GM08714 (cell line): ENCODE measurements at regions not wholly inside any gene's neighbourhood (a gene's known extent, or its start where the extent isn't known, plus 50 kb on each side); places are given as distances from the start of the nearest gene placed in this dataset.
"Not testable (repeated sequence)": the region's sequence is repeated elsewhere in the genome, so short reads cannot be mapped to it uniquely, and the experiment has no call there.

Experiments used
- H3K4me3 ChIP-seq: fragments of 200-500 bp; sonication (Bioruptor generic); 2 replicates; pipeline ENCODE4 v1.5.1; 2014; ENCODE audit warnings: mild to moderate bottlenecking, low read length, inconsistent platforms
- ZNF274 ChIP-seq: IDR thresholded peaks from 2 replicates; pipeline ENCODE4 v1.6.1; 2012; ENCODE audit warnings: mild to moderate bottlenecking, low read depth, low read length

DNA sequence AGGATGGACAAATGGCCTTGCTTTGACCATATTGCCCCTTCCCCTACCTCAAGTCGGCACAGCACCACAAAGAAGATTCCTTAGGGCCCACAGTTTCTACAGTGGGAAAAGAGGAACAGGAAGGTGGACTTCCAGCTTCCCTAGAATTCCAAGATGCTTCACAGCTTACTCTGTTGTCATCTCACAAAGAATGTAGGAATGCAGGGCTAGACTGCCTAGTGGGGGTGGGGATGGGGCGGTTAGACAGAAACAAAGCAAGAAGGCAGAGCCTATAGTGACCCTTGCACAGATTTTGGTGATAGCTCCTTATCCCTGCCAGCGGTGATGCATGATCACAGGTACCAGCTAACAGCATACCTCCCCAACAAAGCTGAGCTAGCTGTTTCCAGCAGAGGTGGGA is 607.6 kb upstream of the MAN1A1 start:
- TF ChIP-seq ZNF274 = no peak
- H3K4me3 ChIP-seq = no peak overlapping the region

DNA sequence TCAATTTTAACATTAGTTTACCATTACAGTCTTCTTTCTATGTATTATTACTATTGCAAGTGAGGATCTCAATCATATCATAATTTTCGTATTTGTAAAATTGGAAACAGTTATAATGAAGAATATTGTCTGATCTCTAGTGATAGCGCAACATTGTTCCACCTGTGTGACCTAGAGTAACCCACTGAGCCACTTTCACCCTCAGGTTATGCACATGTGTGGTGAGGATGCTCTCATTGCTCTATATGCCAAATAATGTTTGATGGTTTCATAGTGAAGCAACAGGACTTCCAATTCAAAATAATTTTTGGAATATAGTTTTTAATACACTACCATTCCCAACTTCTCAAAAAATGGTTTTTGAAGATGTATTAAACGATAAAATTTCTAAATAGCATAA is 603.1 kb upstream of the MAN1A1 start:
- no peak for TF ChIP-seq ZNF274
- H3K4me3 ChIP-seq = no peak overlapping the region

DNA sequence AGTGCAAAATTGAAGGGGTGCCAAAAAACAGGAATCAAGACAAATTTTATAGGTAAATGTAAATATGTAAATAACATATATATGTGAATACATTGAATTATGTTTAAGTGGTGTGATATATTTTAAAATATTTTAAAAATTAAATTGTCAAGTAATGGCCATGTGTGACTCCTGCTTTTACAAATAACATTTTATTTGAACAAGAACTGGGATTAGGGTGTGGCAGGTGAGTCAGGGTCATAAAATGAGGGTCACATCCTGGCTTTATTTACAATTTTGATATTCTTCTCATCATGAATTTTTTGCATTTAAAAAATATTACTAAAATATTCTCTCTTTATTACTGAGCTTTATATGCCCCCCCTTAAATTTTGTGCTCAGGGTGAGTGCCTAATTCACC is 601.1 kb upstream of the MAN1A1 start:
- no peak overlapping the region for H3K4me3 ChIP-seq
- no peak for TF ChIP-seq ZNF274

DNA sequence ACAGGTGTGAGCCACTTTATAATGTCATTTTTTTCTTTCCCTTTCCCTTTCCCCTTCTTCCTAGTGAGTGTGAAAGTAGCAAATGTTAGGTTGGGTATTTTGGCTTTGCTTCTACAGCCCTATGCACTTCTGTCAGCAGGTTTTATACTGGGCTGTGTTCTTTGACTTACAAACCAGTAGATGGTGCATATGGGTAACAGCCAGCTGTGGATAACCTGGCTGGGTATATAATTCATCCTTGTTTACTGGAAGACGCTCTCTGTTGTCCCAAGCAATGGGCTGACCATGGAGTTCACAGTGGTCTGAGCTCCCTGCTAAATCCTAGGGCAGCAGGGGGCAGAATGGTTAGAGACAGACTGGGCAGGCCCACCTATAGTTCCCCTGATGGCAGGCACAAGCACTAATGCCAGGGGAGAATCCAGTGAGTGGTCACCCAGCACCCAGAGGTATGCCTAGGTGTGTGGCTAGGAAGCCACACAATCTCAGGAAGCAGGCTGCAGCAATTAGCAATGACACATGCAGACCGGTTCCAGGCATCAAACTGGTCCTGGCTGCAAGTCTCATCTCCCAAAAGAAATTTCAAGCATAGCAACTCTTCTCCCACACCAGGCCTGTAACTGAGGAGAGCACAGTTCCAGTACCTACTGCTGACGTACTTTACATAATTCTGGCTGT is 592.7 kb upstream of the MAN1A1 start:
- TF ChIP-seq ZNF274 = no peak
- H3K4me3 ChIP-seq = no peak overlapping the region

DNA sequence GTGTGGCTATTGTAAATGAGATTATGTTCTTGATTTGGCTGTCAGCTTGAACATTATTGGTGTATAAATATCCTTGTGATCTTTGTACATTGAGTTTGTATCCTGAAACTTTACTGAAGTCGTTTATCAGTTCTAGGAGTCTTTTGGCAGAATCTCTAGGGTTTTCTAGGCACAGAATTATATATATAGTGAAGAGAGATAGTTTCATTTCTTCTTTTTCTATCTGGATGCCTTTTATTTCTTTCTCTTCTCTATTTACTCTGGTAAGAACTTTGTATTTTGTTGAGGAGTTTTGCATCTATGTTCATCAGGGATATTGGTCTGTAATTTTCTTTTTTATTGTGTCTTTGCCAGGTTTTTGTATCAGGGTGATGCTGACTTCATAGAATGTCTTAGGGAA is 589.2 kb upstream of the MAN1A1 start:
- H3K4me3 ChIP-seq = no peak overlapping the region
- no peak for TF ChIP-seq ZNF274

DNA sequence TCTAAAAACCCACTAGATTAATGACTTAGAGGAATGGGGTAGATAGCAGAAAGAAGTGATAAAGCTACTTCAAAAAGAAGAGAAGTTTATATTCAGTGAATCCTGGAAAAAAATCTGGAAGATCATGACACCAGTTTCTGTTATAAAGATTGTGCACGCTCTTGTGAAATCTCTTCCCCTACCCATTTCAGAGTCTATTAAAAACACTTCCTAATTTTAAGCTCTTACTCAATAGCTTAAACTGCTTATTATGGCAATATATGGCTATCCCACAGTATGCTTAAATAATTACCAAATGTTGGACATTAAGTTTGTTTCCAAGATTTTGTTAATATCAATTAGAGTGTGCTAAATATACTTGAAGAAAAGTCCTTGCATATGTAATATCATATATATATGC is 585.3 kb upstream of the MAN1A1 start:
- no peak overlapping the region for H3K4me3 ChIP-seq
- TF ChIP-seq ZNF274 = no peak

DNA sequence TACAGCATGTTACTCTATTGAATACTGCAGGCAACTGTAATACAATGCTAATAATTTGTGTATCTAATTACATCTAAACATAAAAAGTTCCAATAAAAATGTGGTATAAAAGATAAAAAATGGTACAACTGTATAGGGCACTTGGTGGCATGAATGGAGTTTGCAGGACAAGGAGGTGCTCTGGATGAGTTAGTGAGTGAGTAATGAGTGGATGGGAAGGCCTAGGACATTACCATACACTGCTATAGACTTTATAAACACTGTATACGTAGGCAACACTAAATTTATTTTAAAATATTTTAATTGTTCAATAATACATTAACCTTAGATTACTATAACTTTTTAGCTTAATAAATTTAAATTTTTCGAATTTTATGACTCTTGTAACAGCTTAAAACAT is 579.6 kb upstream of the MAN1A1 start:
- no peak for TF ChIP-seq ZNF274
- H3K4me3 ChIP-seq = no peak overlapping the region

DNA sequence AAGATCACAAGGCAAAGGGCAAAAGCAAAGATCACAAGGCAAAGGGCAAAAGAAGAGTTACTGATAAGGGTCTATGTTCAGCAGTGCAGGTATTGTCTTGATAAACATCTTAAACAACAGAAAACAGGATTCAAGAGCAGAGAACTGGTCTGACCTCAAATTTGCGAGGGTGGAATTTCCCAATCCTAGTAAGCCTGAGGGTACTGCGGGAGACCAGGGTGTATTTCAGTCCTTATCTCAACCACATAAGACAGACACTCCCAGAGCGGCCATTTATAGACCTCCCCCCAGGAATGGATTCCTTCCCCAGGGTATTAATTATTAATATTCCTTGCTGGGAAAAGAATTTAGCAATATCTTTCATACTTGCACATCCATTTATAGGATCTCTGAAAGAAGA is 575.3 kb upstream of the MAN1A1 start:
- H3K4me3 ChIP-seq = not testable (repeated sequence)

DNA sequence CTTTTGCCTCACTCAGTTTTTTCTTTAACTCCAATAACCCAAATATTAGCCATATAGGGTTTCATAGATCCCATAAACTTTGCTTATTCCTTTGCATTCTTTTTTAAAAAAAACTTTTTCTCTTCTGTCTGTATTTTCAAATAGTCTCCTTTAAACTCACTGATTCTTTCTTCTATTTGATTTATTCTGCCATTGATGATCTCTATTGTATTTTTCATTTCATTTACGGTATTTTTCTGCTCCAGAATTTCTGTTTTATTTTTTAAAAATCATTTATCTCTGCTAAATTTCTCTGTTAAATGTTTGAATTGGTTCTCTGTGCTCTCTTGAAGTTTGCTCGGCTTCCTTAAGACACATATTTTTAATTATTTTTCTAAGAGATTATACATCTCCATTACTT is 573.3 kb upstream of the MAN1A1 start:
- no peak for TF ChIP-seq ZNF274
- no peak overlapping the region for H3K4me3 ChIP-seq

DNA sequence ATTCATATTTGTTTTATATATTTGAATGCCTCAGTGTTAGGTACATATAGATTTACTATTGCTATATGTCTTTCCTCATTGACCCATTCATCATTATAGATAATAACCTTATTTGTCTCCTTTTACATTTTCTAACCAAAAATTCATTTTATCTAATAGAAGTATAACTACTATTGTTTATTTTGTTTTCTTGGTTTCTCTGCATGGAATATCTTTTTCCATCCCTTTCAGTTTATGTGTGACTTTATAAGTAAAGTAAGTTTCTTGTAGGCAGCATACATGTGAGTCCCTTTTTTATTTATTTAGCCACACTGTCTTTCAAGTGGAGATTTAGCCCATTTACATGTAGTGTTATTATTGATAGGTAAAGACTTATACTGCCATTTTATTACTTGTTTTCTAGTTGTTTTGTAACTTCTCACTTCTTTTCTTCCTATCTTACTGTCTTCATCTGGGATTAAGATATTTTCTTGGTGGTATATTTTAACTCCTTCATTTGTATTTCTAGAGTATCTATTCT is 572.0 kb upstream of the MAN1A1 start:
- no peak overlapping the region for H3K4me3 ChIP-seq
- TF ChIP-seq ZNF274 = no peak

DNA sequence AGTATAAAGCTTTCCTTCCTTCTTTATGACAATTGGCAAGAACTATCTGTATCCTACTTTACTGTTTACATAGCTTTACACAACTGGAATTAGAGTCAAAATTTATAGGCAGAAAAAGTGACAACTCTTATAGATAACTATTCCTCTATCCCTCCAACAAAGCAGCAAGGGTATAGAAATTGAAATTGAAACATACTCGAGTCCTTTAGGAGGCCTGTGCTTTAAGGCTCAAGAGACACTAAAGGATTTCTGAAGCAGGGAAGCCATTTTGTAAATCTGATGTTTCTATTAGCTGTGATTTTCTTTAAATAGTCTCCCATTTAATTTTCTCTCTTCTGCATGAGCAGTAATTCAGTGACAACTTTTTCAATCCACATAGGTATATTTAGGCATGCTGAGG is 567.6 kb upstream of the MAN1A1 start:
- no peak for TF ChIP-seq ZNF274

DNA sequence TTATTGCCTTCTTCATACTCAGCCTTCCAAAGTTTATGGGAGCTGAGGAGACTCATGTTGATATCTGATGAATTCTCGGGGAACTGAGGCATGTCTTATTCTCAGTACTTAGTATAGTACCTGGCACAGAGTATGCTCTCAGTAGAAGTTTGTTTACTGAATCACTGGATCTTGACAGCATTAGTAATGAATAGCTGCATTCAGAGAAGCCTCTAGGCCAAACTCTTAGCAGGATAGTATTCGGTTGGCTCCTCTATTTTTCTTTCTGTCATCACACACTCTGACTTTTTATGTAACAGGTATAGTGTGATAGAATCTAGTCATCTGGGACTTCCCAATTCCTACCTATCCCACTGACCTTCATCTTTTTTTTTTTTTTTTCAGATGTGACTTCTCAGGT is 566.4 kb upstream of the MAN1A1 start:
- no peak overlapping the region for H3K4me3 ChIP-seq
- TF ChIP-seq ZNF274 = no peak

More for the DNA sequence above, 567.6 kb upstream of the MAN1A1 start:
- no peak overlapping the region for H3K4me3 ChIP-seq

DNA sequence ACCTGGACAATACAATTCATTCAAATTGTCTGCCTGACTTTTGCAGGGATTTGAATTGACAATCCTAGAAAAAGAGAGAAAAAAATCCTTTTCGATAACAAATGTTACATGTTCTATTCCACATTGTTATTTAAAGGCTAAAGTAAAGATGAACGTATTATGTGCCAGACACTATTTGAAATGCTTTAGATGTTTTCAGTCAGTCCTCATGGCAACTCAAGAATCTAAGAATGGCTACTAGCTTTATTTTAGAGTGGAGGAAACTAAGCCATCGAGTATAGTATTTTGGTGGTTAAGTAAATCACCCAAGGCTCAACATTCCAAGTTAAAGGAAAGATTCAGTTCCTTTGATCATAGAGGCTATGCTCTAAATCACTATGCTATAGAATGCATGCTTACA is 558.6 kb upstream of the MAN1A1 start:
- no peak overlapping the region for H3K4me3 ChIP-seq
- no peak for TF ChIP-seq ZNF274

DNA sequence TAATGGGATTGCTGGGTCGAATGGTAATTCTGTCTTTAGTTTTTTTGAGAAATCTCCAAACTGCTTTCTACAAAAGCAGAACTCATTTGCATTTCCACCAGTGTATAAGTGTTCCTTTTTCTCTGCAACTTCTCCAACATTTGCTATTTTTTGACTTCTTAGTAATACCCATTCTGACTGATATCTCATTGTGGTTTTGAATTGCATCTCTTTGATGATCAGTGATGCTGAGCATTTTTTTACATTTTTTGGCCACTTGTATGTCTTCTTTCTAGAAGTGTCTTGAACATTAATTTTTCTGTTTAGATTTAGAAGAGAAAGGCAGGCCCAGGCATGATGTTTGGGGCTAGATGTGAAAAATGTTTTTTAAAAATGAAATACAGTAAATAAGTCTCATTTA is 553.1 kb upstream of the MAN1A1 start:
- no peak overlapping the region for H3K4me3 ChIP-seq
- TF ChIP-seq ZNF274 = no peak

DNA sequence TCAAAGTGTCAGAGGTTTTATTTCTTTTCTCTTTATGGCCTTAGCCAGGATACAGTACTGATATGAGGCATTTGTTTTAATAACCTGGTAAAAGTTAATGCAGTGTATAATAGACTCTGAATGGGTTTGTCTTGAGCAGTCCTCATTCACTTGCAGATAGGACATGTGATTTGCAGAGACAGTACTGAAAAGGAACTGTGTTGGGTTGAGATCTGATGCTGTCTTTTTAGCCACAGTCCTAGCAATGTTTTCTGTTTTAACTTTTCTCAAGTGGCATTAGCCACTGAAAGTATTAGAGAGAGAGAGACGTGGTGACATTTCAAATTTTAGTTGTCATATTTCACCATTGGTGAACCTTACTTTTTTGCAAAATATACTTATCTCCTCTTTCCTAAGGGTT is 547.2 kb upstream of the MAN1A1 start:
- H3K4me3 ChIP-seq = no peak overlapping the region
- no peak for TF ChIP-seq ZNF274

DNA sequence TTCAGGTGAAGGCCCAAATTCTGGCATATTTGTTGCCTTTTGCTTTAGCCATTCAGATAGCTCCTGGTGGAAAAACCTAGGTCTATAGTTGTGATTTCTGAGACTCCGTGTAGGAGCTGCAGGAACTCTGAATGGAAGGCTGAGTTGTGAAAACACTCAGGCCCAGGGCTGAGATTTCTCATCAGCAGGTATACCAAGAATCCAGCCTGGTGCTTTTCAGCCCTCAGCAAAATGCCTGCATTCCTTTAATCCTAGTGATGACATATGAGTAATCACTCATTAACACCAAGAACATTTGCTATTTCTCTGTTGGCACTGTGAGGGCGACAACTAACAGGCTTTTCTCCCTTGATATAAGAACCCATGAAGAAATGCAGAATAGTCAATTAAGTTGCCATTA is 546.1 kb upstream of the MAN1A1 start:
- H3K4me3 ChIP-seq = no peak overlapping the region
- TF ChIP-seq ZNF274 = no peak
